Pulmonary artery endothelial cell (primary cell): ENCODE measurements at regions not wholly inside any gene's neighbourhood (a gene's known extent, or its start where the extent isn't known, plus 50 kb on each side); places are given as distances from the start of the nearest gene placed in this dataset.
"Not testable (repeated sequence)": the region's sequence is repeated elsewhere in the genome, so short reads cannot be mapped to it uniquely, and the experiment has no call there.

Experiments used
- DNase-seq: peaks from one replicate; pipeline ENCODE4 v3.0.0-alpha.2; 2011; ENCODE audit warnings: low read depth, low spot score

- not testable (repeated sequence) for DNase-seq
Observed at GRCh38 chr16:29220647-29221191, 185.8 kb downstream of the NPIPB11 start.

- DNase-seq = not testable (repeated sequence)
Observed at GRCh38 chr16:29219966-29220646, 186.4 kb downstream of the NPIPB11 start.

- not testable (repeated sequence) for DNase-seq
Observed at GRCh38 chr16:29219562-29219961, 186.9 kb downstream of the NPIPB11 start.

- DNase-seq = not testable (repeated sequence)
Observed at GRCh38 chr16:29218649-29219048, 187.9 kb downstream of the NPIPB11 start.

GRCh38 chr16:29218171-29218570 lies 188.3 kb downstream of the NPIPB11 start:
- DNase-seq = not testable (repeated sequence)

GRCh38 chr16:29217752-29218126 lies 188.8 kb downstream of the NPIPB11 start:
- DNase-seq = not testable (repeated sequence)

- DNase-seq = not testable (repeated sequence)
Observed at GRCh38 chr16:29217104-29217751, 189.3 kb downstream of the NPIPB11 start.

GRCh38 chr16:29213770-29214169 lies 192.7 kb downstream of the NPIPB11 start:
- not testable (repeated sequence) for DNase-seq

GRCh38 chr16:29213251-29213650 lies 193.3 kb downstream of the NPIPB11 start:
- DNase-seq = not testable (repeated sequence)

GRCh38 chr16:29212084-29213027 lies 194.2 kb downstream of the NPIPB11 start:
- DNase-seq = not testable (repeated sequence)

- not testable (repeated sequence) for DNase-seq
Observed at GRCh38 chr16:29211456-29211855, 195.1 kb downstream of the NPIPB11 start.

- DNase-seq = not testable (repeated sequence)
Observed at GRCh38 chr16:29210299-29211150, 196.0 kb downstream of the NPIPB11 start.

- DNase-seq = not testable (repeated sequence)
Observed at GRCh38 chr16:29206120-29206519, 200.4 kb downstream of the NPIPB11 start.

GRCh38 chr16:29205151-29205550 lies 201.4 kb downstream of the NPIPB11 start:
- not testable (repeated sequence) for DNase-seq

GRCh38 chr16:29204806-29205135 lies 201.7 kb downstream of the NPIPB11 start:
- no peak for DNase-seq

- DNase-seq = not testable (repeated sequence)
Observed at GRCh38 chr16:29203933-29204805, 202.3 kb downstream of the NPIPB11 start.

GRCh38 chr16:29203046-29203932 lies 203.2 kb downstream of the NPIPB11 start:
- not testable (repeated sequence) for DNase-seq

GRCh38 chr16:29202642-29203041 lies 203.9 kb downstream of the NPIPB11 start:
- DNase-seq = not testable (repeated sequence)
